ENCODE measurements at regions not wholly inside any gene's neighbourhood (a gene's known extent, or its start where the extent isn't known, plus 50 kb on each side); places are given as distances from the start of the nearest gene placed in this dataset.

- no peak for TF ChIP-seq EZH2 (IDR thresholded peaks at IDR 0.05; ENCODE audit: borderline replicate concordance, low read depth, low read length, poor library complexity, severe bottlenecking)
- no peak for TF ChIP-seq CTCF (conservative IDR thresholded peaks at IDR 0.05; ENCODE audit: low read depth, low read length)
These were observed 75.5 kb upstream of the FZD10 start for GRCh38 chr12:130086797-130087196.

Measured in A673 (cell line).